ENCODE measurements at regions not wholly inside any gene's neighbourhood (a gene's known extent, or its start where the extent isn't known, plus 50 kb on each side); places are given as distances from the start of the nearest gene placed in this dataset.

GRCh38 chr20:55038684-55039083 is 563.3 kb downstream of the DOK5 start:
- Histone ChIP-seq H3K27me3 (replicated peaks; ENCODE audit: insufficient read depth, low read depth, low read length, poor library complexity) (no peaks in the 10 kb centered on the region), H3K4me1 (ENCODE audit: insufficient read depth, low read length, poor library complexity, severe bottlenecking) (no peaks in the 10 kb centered on the region), H3K36me3 (ENCODE audit: insufficient read depth, low read length, poor library complexity, severe bottlenecking) (no peaks in the 10 kb centered on the region), H3K27ac (ENCODE audit: low read depth, low read length, poor library complexity, severe bottlenecking) (no peak overlapping the region), H3K9me3 (ENCODE audit: low read depth, low read length, poor library complexity, severe bottlenecking) (peaks cover 7% of the 10 kb centered on the region), H3K4me3 (ENCODE audit: low read depth, low read length, poor library complexity, severe bottlenecking) (no peak overlapping the region)
- intact Hi-C loops (cut with micrococcal nuclease; ENCODE audit: unreplicated experiment) = no loop called here
- DNase-seq (ENCODE audit: low spot score) = no peak
- CTCF ChIA-PET = no interaction called here
- TF ChIP-seq EZH2 (IDR thresholded peaks at IDR 0.05; ENCODE audit: borderline replicate concordance, low read depth, low read length, poor library complexity, severe bottlenecking) (no peak), CTCF (conservative IDR thresholded peaks at IDR 0.05; ENCODE audit: low read depth, low read length) (no peak)
- POLR2A ChIA-PET (ENCODE audit: low non-redundant PET) = no interaction called here
- no TSS peak for BruUV-seq (replicated peaks)

GRCh38 chr20:55031971-55032370 is 556.6 kb downstream of the DOK5 start:
- H3K9me3 ChIP-seq (ENCODE audit: low read depth, low read length, poor library complexity, severe bottlenecking) = peaks cover 7% of the 10 kb centered on the region
- TF ChIP-seq CTCF (conservative IDR thresholded peaks at IDR 0.05; ENCODE audit: low read depth, low read length) = no peak
- TF ChIP-seq EZH2 (IDR thresholded peaks at IDR 0.05; ENCODE audit: borderline replicate concordance, low read depth, low read length, poor library complexity, severe bottlenecking) = no peak
- ChIA-PET CTCF (no interaction called here), POLR2A (ENCODE audit: low non-redundant PET) (no interaction called here)
- H3K36me3 ChIP-seq (ENCODE audit: insufficient read depth, low read length, poor library complexity, severe bottlenecking) = no peaks in the 10 kb centered on the region
- H3K4me3 ChIP-seq (ENCODE audit: low read depth, low read length, poor library complexity, severe bottlenecking) = no peak overlapping the region
- no peaks in the 10 kb centered on the region for H3K4me1 ChIP-seq (ENCODE audit: insufficient read depth, low read length, poor library complexity, severe bottlenecking)
- intact Hi-C loops (cut with micrococcal nuclease; ENCODE audit: unreplicated experiment) = no loop called here
- no peak overlapping the region for H3K27ac ChIP-seq (ENCODE audit: low read depth, low read length, poor library complexity, severe bottlenecking)
- no peaks in the 10 kb centered on the region for H3K27me3 ChIP-seq (replicated peaks; ENCODE audit: insufficient read depth, low read depth, low read length, poor library complexity)
- no peak for DNase-seq (ENCODE audit: low spot score)
- BruUV-seq (replicated peaks) = no TSS peak

GRCh38 chr20:55014766-55015165 is 539.4 kb downstream of the DOK5 start:
- TF ChIP-seq EZH2 (IDR thresholded peaks at IDR 0.05; ENCODE audit: borderline replicate concordance, low read depth, low read length, poor library complexity, severe bottlenecking) (no peak), CTCF (conservative IDR thresholded peaks at IDR 0.05; ENCODE audit: low read depth, low read length) (no peak)
- Histone ChIP-seq H3K4me1 (ENCODE audit: insufficient read depth, low read length, poor library complexity, severe bottlenecking) (no peaks in the 10 kb centered on the region), H3K36me3 (ENCODE audit: insufficient read depth, low read length, poor library complexity, severe bottlenecking) (no peaks in the 10 kb centered on the region), H3K9me3 (ENCODE audit: low read depth, low read length, poor library complexity, severe bottlenecking) (no peaks in the 10 kb centered on the region), H3K4me3 (ENCODE audit: low read depth, low read length, poor library complexity, severe bottlenecking) (no peak overlapping the region), H3K27ac (ENCODE audit: low read depth, low read length, poor library complexity, severe bottlenecking) (no peak overlapping the region), H3K27me3 (replicated peaks; ENCODE audit: insufficient read depth, low read depth, low read length, poor library complexity) (no peaks in the 10 kb centered on the region)
- ChIA-PET CTCF (no interaction called here), POLR2A (ENCODE audit: low non-redundant PET) (no interaction called here)
- no peak for DNase-seq (ENCODE audit: low spot score)
- intact Hi-C loops (cut with micrococcal nuclease; ENCODE audit: unreplicated experiment) = no loop called here
- BruUV-seq (replicated peaks) = no TSS peak
